ENCODE measurements at regions not wholly inside any gene's neighbourhood (a gene's known extent, or its start where the extent isn't known, plus 50 kb on each side); places are given as distances from the start of the nearest gene placed in this dataset.

DNA sequence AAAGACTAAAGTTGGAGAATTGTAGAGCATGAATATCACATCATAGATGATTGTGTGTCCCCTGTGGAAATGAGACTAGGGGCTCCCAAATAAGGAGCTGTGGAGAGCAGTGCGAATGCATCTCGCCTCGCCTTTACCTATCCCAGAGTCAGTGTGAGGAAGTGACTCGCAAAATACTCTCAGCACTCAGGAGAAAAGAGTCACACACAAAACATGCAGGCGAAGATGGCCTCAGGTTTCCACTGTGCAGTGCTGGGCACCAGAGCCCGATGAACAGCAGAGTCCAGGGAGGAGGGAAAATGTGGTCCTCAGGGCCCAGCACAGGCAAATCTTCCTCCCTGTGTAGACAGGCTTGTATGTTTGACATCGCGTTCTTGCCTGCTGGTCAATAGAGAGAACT, 126.5 kb upstream of the AFDN start:
- Histone ChIP-seq H3K27ac (peak overlapping the region; percentile 65), H3K36me3 (no peaks in the 10 kb centered on the region), H3K27me3 (no peaks in the 10 kb centered on the region), H3K9ac (ENCODE audit: low read depth in 2 of 2, low read length in 2 of 2) (no peak overlapping the region), H3K9me3 (no peaks in the 10 kb centered on the region), H3K4me1 (peaks cover 9% of the 10 kb centered on the region), H3K4me3 (no peak overlapping the region)
- DNase-seq, result no peak
- TF ChIP-seq, protein P1, sequence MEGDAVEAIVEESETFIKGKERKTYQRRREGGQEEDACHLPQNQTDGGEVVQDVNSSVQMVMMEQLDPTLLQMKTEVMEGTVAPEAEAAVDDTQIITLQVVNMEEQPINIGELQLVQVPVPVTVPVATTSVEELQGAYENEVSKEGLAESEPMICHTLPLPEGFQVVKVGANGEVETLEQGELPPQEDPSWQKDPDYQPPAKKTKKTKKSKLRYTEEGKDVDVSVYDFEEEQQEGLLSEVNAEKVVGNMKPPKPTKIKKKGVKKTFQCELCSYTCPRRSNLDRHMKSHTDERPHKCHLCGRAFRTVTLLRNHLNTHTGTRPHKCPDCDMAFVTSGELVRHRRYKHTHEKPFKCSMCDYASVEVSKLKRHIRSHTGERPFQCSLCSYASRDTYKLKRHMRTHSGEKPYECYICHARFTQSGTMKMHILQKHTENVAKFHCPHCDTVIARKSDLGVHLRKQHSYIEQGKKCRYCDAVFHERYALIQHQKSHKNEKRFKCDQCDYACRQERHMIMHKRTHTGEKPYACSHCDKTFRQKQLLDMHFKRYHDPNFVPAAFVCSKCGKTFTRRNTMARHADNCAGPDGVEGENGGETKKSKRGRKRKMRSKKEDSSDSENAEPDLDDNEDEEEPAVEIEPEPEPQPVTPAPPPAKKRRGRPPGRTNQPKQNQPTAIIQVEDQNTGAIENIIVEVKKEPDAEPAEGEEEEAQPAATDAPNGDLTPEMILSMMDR (IDR thresholded peaks at IDR 0.05), result no peak
- intact Hi-C loops (cut with DNase I), result no loop called here

DNA sequence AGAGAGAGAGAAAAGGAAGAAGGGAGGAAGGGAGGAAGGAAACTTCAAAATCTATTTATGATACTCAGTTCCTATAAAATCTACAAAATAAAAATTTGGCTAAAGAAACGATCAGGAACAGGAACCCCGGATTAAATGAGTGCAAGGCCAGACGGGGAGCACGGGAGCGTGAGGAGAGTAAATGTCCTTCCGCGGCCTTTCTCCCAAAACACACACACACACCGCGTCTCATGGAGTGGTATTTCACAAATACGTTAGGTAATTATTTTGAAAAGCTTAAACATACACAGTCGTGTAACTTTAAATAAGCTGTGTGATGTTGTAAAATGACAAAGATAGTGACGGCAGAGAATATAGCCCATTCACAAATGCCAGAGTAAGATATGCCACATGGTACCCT, 125.7 kb upstream of the AFDN start:
- intact Hi-C loops (cut with DNase I), result no loop called here
- H3K27me3 ChIP-seq, result no peaks in the 10 kb centered on the region
- no peaks in the 10 kb centered on the region for H3K36me3 ChIP-seq
- TF ChIP-seq, protein P1 (IDR thresholded peaks at IDR 0.05), result no peak
- H3K4me3 ChIP-seq, result no peak overlapping the region
- no peak for DNase-seq
- H3K27ac ChIP-seq, result no peak overlapping the region
- no peaks in the 10 kb centered on the region for H3K9me3 ChIP-seq
- H3K4me1 ChIP-seq, result peaks cover 9% of the 10 kb centered on the region
- no peak overlapping the region for H3K9ac ChIP-seq (ENCODE audit: low read depth in 2 of 2, low read length in 2 of 2)

DNA sequence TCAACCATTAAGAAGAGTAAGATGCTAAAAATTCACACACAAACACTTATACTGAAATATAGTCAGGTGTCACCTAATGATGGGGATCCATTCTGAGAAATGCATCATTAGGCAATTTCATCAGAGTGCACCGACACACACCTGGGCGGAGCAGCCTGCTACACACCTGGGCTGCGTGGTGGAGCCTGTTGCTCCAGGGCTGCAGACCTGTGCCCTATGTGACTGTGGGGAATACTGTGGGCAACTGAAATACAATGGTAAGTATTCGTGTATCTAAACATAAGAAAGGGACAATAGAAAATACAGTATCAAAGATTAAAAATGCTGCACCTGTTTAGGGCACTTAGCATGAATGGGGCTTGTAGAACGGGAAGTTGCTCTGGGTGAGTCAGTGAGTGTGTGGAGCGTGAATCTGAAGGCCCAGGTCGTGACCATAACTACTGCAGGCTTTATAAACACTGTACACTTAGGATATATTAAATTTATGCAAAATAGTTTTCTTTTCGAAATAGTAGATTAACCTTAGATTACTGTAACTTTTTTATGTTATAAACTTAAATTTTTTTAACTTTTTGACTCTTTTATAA, 124.4 kb upstream of the AFDN start:
- no peak overlapping the region for H3K27ac ChIP-seq
- no peak for DNase-seq
- H3K4me3 ChIP-seq, result no peak overlapping the region
- H3K4me1 ChIP-seq, result peaks cover 9% of the 10 kb centered on the region
- H3K27me3 ChIP-seq, result no peaks in the 10 kb centered on the region
- H3K9ac ChIP-seq (ENCODE audit: low read depth in 2 of 2, low read length in 2 of 2), result no peak overlapping the region
- H3K9me3 ChIP-seq, result no peaks in the 10 kb centered on the region
- intact Hi-C loops (cut with DNase I), result no loop called here
- TF ChIP-seq, protein P1 (IDR thresholded peaks at IDR 0.05), result no peak
- H3K36me3 ChIP-seq, result no peaks in the 10 kb centered on the region

DNA sequence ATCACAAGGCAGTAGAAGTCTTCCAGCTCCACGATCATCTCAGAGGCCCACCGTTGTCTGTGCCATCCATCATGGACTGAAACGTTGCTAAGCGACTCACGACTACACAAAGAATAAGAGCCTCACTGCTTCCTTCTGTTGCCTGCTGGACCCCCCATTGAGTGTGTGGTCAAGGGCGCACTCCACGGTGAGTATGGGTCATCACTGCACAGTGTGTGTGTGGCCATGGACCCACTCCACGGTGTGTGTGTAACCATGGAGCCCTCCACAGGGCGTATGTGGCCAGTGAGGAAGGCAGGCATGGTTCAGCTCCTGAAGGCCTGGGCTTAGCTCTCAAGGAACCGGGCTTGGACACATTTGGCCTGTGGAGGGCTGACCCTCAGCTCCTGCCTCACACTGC, 123.4 kb upstream of the AFDN start:
- peaks cover 9% of the 10 kb centered on the region for H3K4me1 ChIP-seq
- no peak overlapping the region for H3K27ac ChIP-seq
- H3K4me3 ChIP-seq, result no peak overlapping the region
- no peaks in the 10 kb centered on the region for H3K9me3 ChIP-seq
- intact Hi-C loops (cut with DNase I), result no loop called here
- DNase-seq, result no peak
- no peak overlapping the region for H3K9ac ChIP-seq (ENCODE audit: low read depth in 2 of 2, low read length in 2 of 2)
- H3K36me3 ChIP-seq, result no peaks in the 10 kb centered on the region
- no peaks in the 10 kb centered on the region for H3K27me3 ChIP-seq
- TF ChIP-seq, protein P1 (IDR thresholded peaks at IDR 0.05), result no peak

DNA sequence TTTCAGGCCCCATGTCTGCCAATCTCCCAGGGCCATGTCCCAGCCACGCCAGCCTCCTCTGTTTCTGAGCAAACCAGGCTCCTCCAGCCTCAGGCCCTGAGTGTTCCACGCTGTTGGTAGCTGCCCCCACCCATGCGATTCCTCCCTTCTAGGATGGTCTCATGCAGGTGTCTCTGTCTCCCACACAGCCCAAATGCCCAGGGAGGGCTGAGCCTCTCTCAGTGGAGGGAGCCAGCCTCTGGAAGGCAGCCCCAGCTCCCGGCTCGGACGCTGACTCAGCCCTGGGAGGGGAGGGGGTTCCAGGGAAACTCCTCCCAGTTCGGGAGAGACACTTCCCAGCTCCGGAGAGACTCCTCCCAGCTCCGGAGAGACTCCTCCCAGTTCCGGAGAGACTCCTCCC, 122.9 kb upstream of the AFDN start:
- Histone ChIP-seq H3K9ac (ENCODE audit: low read depth in 2 of 2, low read length in 2 of 2) (no peak overlapping the region), H3K27ac (no peak overlapping the region), H3K9me3 (no peaks in the 10 kb centered on the region), H3K27me3 (no peaks in the 10 kb centered on the region), H3K4me1 (peaks cover 9% of the 10 kb centered on the region), H3K36me3 (no peaks in the 10 kb centered on the region), H3K4me3 (no peak overlapping the region)
- intact Hi-C loops (cut with DNase I), result no loop called here
- TF ChIP-seq, protein P1 (IDR thresholded peaks at IDR 0.05), result no peak
- DNase-seq, result no peak

Data from colonic mucosa (tissue), 4 donors.